ENCODE measurements at regions not wholly inside any gene's neighbourhood (a gene's known extent, or its start where the extent isn't known, plus 50 kb on each side); places are given as distances from the start of the nearest gene placed in this dataset.

DNA sequence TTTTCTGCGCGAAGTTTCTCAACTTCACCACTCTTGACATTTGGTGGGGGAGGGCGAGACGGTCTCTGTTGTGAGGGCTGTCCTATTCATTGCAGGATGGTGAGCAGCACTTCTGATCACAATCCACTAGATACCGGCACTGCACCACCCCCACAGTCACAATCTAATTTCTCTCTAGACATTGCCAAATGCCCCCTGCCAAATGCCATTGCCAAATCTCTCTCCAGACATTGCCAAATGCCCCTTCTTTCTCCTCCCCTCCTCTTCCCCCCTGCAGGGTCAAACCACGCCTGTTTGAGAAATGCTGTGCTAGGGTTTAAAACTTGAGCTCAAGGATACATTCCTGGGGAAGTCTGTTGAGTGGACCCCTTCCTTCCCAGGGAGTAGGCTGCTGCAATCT lies 603.5 kb upstream of the CDH4 start:
- DNase-seq (ENCODE audit: low read depth in 1 of 2, low spot score in 1 of 2): peak in 1 of 2 experiments; percentile 84
- H3K27ac ChIP-seq (replicated peaks): peak overlapping the region; percentile 56
- TF ChIP-seq, protein P1, sequence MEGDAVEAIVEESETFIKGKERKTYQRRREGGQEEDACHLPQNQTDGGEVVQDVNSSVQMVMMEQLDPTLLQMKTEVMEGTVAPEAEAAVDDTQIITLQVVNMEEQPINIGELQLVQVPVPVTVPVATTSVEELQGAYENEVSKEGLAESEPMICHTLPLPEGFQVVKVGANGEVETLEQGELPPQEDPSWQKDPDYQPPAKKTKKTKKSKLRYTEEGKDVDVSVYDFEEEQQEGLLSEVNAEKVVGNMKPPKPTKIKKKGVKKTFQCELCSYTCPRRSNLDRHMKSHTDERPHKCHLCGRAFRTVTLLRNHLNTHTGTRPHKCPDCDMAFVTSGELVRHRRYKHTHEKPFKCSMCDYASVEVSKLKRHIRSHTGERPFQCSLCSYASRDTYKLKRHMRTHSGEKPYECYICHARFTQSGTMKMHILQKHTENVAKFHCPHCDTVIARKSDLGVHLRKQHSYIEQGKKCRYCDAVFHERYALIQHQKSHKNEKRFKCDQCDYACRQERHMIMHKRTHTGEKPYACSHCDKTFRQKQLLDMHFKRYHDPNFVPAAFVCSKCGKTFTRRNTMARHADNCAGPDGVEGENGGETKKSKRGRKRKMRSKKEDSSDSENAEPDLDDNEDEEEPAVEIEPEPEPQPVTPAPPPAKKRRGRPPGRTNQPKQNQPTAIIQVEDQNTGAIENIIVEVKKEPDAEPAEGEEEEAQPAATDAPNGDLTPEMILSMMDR (IDR thresholded peaks at IDR 0.05; ENCODE audit: insufficient read depth, low read length): no peak
- no peak for TF ChIP-seq POLR2AphosphoS5 (IDR thresholded peaks at IDR 0.05; ENCODE audit: low read depth)
- no peak for TF ChIP-seq GABPA (IDR thresholded peaks at IDR 0.05; ENCODE audit: low read depth)
- no peak for TF ChIP-seq SPI1 (IDR thresholded peaks at IDR 0.05; ENCODE audit: borderline replicate concordance, low read depth)
- TF ChIP-seq, protein P2, sequence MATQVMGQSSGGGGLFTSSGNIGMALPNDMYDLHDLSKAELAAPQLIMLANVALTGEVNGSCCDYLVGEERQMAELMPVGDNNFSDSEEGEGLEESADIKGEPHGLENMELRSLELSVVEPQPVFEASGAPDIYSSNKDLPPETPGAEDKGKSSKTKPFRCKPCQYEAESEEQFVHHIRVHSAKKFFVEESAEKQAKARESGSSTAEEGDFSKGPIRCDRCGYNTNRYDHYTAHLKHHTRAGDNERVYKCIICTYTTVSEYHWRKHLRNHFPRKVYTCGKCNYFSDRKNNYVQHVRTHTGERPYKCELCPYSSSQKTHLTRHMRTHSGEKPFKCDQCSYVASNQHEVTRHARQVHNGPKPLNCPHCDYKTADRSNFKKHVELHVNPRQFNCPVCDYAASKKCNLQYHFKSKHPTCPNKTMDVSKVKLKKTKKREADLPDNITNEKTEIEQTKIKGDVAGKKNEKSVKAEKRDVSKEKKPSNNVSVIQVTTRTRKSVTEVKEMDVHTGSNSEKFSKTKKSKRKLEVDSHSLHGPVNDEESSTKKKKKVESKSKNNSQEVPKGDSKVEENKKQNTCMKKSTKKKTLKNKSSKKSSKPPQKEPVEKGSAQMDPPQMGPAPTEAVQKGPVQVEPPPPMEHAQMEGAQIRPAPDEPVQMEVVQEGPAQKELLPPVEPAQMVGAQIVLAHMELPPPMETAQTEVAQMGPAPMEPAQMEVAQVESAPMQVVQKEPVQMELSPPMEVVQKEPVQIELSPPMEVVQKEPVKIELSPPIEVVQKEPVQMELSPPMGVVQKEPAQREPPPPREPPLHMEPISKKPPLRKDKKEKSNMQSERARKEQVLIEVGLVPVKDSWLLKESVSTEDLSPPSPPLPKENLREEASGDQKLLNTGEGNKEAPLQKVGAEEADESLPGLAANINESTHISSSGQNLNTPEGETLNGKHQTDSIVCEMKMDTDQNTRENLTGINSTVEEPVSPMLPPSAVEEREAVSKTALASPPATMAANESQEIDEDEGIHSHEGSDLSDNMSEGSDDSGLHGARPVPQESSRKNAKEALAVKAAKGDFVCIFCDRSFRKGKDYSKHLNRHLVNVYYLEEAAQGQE (IDR thresholded peaks at IDR 0.05; ENCODE audit: insufficient replicate concordance, low read depth): no peak
- no peak overlapping the region for H3K4me3 ChIP-seq (replicated peaks; ENCODE audit: insufficient read depth, low read length)
- peaks cover 2% of the 10 kb centered on the region for H3K27me3 ChIP-seq (ENCODE audit: insufficient read depth, poor library complexity, severe bottlenecking)

DNA sequence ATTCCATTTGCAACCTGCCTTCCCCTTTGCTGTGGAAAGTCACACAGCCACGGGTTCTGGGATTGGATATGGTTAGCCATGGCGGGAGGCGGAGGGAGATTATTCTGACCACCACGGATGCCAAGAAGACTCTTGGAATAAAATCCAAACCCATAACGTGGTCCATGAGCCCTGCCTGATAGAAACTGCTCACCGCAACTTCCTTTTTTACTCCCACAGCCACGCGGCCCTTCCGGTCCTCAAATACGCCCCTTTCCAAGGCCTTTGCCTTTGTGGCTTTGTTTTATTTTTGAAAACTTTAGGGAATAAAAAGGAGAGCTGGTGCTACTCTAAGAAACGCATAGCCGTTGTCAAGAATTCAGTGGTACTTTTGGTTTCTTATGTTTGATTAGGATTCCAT lies 602.5 kb upstream of the CDH4 start:
- H3K4me3 ChIP-seq (replicated peaks; ENCODE audit: insufficient read depth, low read length): no peak overlapping the region
- DNase-seq (ENCODE audit: low read depth in 1 of 2, low spot score in 1 of 2): peak; percentile 8 to 56
- no peak for TF ChIP-seq POLR2AphosphoS5 (IDR thresholded peaks at IDR 0.05; ENCODE audit: low read depth)
- TF ChIP-seq, protein P1 (IDR thresholded peaks at IDR 0.05; ENCODE audit: insufficient read depth, low read length): no peak
- TF ChIP-seq, protein P2 (IDR thresholded peaks at IDR 0.05; ENCODE audit: insufficient replicate concordance, low read depth): no peak
- TF ChIP-seq SPI1 (IDR thresholded peaks at IDR 0.05; ENCODE audit: borderline replicate concordance, low read depth): no peak; the same call in 1 of the 2 replicates
- TF ChIP-seq GABPA (IDR thresholded peaks at IDR 0.05; ENCODE audit: low read depth): no peak

DNA sequence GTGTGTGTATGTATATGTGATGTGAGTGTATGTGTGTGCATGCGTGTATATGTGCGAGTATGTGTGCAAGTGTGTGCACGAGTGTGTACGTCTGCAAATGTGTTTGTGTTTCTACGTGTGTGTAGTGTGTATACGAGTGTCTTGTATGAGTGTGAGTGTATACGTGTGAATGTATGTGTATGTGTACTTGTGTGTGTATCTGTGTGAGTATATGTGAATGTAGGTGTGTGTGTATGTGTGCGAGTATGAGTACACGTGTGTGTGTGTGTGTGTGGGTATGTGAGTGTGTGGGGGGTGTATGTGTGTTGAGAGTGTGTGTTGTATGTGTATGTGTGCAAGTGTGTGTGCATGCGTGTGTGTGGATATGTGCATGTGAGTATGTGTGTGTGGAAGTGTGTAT lies 602.0 kb upstream of the CDH4 start:
- no peak overlapping the region for H3K4me3 ChIP-seq (replicated peaks; ENCODE audit: insufficient read depth, low read length)
- TF ChIP-seq, protein P2 (IDR thresholded peaks at IDR 0.05; ENCODE audit: insufficient replicate concordance, low read depth): no peak
- TF ChIP-seq, protein P1 (IDR thresholded peaks at IDR 0.05; ENCODE audit: insufficient read depth, low read length): no peak
- TF ChIP-seq GABPA (IDR thresholded peaks at IDR 0.05; ENCODE audit: low read depth) (no peak), POLR2AphosphoS5 (IDR thresholded peaks at IDR 0.05; ENCODE audit: low read depth) (no peak), SPI1 (IDR thresholded peaks at IDR 0.05; ENCODE audit: borderline replicate concordance, low read depth) (no peak)
- peak overlapping the region; percentile 49; the same call in 1 of the 2 replicates for H3K27ac ChIP-seq (replicated peaks)
- peaks cover 2% of the 10 kb centered on the region for H3K27me3 ChIP-seq (ENCODE audit: insufficient read depth, poor library complexity, severe bottlenecking)
- no peak for DNase-seq (ENCODE audit: low read depth in 1 of 2, low spot score in 1 of 2)

More for the DNA sequence above, 602.5 kb upstream of the CDH4 start:
- peak overlapping the region; percentile 49; the same call in 1 of the 2 replicates for H3K27ac ChIP-seq (replicated peaks)
- H3K27me3 ChIP-seq (ENCODE audit: insufficient read depth, poor library complexity, severe bottlenecking): peaks cover 2% of the 10 kb centered on the region

Measured in HL-60 (cell line).